ENCODE measurements at regions not wholly inside any gene's neighbourhood (a gene's known extent, or its start where the extent isn't known, plus 50 kb on each side); places are given as distances from the start of the nearest gene placed in this dataset.

DNA sequence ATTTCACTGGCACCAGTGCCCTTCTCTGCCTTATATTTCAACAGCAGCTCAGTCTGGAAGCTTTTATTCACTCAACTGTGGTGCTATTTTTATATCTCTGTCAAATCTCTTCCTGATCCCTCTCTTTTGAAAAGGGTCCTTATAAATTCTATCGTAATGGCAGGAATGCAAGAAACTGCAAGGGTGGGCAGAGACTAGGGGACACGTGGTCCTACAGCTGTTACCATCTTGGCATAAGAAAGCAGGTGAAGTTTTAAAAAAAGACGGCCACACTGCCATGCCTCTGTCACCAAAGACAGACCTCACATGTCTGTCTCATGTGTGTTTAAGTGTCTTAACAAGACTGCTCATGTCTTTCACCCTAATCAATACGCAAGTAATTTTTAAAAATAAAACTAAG is 368.4 kb upstream of the CDH11 start:
- TF ChIP-seq EZH2 (IDR thresholded peaks at IDR 0.05; ENCODE audit: borderline replicate concordance, insufficient read depth, low read depth, low read length, poor library complexity, severe bottlenecking) (no peak), CTCF (IDR thresholded peaks at IDR 0.05) (no peak)
